ENCODE measurements at regions not wholly inside any gene's neighbourhood (a gene's known extent, or its start where the extent isn't known, plus 50 kb on each side); places are given as distances from the start of the nearest gene placed in this dataset.
"Not testable (repeated sequence)": the region's sequence is repeated elsewhere in the genome, so short reads cannot be mapped to it uniquely, and the experiment has no call there.

DNA sequence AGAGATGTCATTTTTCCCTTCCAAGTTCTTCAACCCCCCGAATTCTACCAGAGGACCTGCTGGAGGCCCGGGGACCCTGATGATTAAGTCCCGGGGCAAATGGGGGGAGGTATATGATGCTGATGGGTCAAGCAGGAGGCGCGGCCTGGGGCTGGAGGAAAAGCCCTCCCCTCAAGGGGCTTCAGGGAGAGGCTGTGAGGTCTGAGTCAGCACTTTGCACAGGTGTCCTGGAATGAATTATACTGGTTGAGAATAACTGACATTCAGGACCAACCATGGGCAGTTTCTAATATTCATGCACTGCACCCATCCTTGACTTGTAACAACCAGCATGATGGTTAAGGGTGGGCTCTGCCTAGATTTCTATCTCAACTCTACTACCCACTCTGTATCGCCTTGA, 146.8 kb upstream of the SYT13 start:
- DNase-seq = no peak

DNA sequence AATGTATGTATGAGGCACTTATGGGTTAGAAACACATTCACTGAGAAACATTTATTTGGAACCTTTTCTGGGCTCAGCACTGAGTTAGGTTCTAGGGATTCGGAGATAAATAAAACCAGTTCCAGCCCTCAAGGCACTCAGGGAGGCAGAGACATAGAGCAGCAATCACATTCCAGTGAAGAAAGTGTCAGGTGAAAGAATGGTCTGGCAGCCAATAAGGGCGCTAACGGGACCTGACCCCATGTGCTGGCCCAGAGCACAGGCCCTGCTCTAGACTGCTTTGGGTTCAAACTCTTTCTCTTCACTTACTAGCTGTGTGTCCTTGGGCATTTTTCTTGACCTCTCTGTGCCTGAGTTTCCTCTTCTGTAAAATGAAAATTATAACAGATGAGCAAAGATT, 146.0 kb upstream of the SYT13 start:
- no peak for DNase-seq

DNA sequence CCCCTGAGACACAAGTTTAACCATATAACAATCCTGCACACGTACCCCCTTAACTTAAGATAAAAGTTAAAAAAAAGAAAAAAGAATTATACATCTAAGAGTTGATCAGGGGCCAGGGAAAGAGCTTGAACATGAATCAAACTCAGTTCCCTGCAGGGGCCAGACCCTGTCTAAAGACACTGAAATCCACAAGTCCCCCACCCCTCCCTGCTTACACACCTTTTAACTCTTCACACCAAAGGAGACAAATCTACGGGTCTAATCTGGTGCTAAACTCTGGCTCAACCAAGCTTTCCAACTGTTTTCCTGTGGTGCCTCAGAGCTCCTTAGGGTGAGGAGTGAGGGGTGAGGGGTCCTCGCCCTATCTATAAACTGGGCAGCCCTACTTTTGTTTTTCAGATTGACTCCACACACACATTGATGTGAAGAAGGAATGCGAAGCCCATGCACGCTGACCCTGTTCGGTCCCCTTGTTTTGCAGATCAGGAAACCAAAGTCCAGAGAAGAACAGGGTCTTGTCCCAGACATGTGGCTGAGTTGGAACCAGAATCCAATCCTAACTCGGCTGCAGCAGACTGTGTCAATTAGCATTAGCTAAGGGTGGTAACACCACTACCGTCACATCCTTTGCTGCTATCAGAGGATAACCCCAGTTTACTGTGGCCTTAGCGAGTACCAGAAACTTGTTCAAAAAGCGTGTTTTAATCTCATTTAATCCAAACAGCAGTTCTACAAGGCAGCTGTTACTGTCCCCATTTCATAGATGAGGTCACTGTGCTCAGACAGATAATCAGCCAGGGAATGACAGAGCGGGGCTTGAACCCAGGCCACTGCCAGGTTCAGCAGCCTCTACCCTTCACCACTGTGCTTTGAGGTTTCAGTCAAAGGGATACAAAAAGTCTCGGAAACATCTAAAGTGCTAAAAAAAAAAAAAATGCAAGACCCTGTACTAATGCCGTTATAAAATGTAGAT, 145.2 kb upstream of the SYT13 start:
- DNase-seq = no peak

DNA sequence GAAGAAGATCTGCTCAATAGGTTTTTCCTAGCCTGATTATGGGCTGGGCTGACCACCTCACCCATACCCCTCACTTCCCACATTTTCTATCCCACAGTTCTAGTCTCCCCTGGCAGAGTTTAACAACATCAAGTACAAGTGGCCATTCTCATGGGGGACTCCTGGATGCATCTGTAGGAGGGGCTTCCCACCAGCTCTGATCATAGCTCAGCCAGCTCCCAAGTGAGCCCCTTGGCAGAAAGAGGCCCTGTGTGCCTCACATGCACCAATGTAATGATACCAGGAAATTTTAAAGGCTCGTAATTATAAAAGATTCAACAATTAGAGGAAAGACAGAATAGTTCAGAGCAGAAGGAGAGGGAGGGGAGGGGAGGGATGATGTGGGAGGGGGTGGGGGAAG, 144.2 kb upstream of the SYT13 start:
- DNase-seq = no peak

DNA sequence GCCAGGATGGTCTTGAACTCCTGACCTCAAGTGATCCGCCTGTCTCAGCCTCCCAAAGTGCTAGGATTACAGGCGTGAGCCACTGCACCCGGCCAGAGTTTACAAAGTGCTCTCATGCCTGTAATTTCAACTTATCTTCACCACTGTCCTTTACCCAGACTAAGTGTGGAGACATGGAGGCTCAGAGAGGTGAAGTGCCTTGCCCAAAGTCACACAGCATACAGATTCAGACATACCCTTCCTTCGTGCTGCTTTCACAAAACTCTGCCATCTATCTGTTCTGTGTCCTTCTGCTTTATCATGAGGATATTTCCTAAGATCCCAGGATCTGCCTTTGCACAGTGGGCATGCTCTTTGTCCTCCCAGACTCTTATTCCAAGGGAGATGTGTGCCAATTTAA, 143.6 kb upstream of the SYT13 start:
- DNase-seq = no peak

DNA sequence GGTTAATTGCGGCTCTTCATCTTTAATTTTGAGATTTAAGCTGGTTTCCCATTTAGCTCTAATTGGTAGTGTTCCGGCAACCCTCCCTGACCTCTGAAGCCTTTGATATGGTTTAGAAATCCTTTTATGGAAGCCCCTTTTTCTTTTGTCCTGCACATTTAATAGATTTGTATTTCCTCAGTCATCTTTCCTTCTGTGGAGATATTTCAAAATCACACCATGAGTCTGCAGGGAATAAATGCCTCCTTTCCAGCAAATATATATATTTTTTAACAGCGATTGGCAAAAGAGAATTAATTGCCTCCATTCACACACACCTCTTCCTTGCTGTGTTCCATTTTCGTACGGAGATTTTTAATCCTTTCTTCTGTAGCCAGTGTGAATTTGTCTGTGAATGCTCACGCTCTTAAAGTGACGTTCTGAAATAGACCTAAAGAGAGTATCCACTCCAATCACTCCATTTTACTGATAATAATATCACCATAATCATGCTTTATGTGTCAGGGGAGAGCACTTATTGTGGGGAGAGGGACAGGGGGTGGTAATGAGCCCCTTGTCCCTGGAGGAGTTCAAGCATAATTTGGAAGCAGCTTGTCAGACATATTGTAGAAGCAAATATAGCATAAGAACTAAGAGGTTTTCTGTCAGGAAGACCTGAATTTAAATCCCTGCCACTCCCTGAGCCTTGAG, 142.5 kb upstream of the SYT13 start:
- no peak for DNase-seq

DNA sequence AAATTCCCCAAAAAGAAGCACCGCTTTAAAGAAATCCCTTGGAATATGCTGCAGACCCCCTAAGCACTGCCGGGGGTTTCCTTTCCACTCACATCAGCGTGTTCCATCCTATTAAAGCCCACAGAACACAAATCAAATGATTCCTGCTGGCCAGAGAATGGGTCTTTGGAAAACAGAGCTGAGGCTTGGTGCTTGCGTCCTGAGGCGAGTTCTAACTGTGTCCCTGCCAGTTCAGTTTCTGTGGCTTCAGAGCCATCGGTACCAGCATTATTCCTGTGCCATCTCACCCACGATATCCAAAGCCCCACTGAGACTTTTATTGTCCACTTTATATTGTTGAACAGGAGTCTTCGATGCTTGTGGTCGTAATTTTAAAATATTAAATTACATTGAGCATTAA, 142.0 kb upstream of the SYT13 start:
- no peak for DNase-seq

DNA sequence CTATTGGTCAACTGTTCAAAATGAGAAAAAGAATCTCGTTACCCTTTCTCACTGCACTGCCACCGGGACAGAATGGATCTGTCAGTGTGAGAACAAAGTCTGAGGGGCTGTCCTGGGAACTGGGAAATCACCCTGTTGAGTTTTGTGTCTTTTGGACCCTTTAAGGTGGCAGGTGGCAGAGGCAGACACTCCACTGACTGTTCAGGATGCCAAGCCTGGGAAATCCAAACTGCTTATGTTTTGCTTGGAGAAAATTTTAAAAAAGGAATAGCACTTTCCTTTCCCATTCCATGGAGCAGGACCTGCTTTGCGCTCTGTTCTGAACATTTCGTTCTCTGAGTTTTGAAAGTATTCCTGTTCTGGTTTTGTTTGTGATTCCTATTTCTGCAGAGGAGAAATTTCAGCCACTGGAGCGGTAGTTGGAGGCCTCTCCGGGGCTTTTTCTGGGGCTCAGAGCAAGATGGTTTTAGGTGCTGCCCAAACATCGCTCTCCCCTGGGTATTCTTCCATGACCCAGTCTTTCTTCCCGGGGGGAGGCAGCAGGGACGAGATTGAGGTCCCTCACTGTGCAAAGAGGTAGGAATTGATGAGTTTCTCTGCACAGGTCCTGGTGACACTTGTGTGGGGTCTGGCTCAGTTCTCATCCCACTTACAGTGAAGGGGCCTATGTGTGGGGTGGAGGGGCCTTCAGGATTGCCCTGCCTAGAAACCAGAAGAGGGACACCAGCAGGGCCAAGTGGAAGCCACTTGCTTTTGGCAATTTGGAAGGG, 138.5 kb upstream of the SYT13 start:
- DNase-seq = no peak

DNA sequence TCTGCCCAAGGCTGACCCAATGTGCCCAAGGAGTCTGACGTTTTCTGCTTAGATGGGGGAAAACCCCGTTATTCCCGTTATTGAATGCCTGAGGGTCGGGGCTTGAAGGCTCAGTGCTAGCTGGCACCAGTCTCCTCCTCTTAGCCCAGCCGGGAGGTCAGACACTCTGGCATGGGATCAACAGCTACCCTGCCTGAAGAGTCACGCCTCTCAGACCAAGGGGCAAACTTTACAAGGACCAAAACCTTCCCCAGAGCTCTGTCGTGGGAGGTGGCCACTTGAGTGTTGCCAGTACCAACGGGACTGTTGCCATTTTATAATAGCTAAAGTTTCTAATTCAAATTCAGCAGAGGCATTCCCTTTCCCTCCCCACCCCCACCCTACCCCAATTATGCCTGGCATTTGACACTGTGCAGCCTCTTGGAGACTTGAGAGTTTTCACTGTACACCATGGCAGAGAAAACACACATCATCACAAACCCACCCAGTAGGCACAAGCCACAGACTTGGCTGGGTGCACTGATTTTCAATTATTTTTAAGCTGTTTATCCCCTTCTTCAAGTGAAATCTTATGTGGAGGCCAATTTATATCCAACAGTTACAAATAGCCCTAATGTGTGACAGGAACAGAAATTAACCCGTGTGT, 137.5 kb upstream of the SYT13 start:
- DNase-seq = no peak

DNA sequence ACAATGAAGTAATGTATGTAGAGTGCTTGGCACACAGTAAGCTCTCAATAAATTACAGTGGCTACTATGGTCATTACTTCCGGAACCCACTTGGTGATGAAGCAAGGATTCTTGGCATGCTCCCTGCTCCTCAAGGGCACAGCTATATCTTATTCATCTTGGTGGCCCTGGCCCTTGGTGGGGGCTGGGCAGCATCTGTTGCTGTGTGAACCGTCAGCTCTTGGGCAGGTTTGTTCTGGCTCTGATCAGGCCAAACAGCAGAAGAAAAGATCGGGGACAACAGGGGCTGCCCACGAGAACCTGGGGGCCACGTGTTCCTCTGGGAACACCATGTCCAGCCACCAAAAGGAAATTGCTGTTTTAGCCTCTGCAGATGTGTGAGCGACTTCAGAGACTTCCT, 136.9 kb upstream of the SYT13 start:
- no peak for DNase-seq

DNA sequence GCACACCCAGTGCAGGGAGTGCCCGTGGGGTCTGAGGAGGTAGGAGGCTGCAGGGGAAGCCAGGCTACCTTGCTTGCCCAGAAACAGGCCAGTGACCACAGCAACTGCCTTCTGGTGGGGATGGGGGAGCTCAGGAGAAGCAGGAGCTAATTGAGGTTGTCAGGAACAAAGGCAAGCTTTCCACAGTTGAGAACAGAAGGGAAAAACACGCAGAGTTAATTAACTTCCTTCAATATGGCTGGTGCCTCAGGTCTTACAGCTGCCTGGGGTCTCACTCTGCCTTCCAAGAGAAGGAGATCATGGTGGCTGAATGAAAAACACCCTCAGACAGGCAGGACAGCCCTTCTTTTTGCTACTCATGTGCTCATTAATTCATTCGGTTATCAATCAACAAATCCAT, 127.9 kb upstream of the SYT13 start:
- no peak for DNase-seq

DNA sequence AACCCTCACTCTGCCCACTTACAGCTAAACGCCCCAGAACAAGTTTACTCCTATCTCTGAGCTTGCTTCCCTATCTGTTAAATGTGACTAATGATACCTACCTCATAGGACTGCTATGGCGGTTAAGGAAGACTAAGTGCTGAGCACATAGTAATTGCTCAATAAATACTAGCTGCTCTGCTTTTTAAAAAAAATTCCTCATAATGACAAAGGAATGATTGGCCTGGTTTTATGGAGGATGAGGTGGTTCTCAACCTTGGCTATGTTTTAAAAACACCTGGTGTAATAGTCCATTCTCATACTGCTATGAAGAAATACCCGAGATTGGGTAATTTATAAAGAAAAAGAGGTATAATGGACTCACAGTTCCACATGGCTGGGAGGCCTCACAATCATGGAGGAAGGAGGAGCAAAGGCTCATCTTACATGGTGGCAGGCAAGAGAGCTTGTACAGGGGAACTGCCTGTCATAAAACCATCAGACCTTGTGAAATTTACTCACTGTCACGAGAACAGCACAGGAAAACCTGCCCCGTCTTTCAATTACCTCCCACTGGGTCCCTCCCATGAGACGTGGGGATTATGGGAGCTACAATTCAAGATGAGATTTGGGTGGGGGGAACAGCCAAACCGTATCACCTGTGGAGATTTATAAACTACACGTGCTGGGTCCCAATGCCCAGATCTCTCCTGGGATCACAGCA, 127.2 kb upstream of the SYT13 start:
- DNase-seq = no peak

DNA sequence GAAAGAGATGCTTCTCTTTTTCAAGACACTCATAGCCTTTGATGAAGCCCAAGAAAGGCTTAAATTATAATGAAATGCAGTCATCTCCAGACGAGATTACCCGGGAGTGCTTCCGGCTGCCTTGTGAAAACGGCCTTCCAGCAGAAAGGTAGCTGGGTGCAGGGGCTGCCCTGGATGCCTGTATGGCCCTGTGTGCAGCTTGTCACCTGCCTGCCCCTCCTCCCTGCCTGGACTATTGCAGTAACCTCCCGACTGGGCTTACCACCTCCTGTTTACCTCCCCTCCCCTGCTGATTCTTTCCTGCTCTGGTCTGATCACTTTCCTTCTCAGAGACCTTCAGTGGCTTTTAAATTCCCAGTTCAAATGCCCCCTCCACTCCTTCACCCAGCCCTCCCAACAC, 126.4 kb upstream of the SYT13 start:
- no peak for DNase-seq

DNA sequence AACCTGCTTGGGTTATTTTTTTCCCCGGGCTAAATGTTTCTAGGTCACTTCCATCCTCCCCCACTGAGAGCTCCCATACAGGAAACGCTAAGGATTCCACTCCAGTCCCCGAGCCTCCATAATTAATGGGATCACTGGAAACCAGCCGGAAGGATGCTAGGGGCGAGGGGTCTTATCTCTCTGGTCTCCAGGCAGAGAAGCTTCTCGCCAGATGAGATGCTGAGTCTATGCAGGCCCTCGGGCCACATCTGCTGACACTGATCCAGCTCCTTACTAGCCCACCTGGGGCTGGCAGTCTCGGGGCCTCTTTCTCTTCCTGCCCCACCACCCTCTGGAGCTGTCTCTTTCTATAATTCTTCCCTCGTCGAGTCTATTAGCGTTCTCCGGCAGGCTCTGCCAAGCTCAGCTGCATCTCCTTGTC, 125.9 kb upstream of the SYT13 start:
- DNase-seq = no peak

DNA sequence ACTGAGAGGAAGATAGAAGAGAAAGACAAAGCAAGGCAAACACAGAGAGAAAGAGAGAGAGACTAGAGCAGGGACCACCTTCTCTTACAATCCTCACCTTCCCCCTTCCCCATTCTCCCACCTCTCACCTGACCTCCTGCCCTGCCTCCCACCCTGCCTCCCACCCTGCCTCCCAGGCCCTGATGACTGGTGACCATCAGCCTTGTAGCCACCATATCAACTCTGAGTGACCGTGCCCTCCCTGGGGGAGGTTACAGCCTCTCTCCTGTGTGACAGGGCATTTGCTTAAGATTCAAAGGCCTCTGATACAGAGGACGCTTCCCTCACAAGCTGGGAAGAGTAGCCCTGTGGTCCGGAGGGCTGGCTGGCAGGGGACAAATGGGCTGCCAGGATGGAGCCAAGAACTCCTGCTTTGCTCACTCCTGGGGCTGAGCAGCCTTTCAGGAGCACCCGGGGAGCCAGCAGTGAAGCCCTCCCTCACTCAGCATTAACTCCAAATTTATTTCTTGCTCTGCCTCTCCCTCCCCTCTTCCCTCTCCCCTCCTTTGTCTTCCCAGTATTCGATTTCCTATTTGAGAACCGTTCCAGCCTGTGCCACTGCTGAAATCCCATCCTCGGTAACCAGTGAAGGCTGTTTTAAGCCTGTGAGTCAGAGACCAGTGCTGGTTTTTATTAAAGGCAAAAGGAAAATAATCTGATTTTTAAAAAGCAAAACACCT, 125.2 kb upstream of the SYT13 start:
- no peak for DNase-seq

DNA sequence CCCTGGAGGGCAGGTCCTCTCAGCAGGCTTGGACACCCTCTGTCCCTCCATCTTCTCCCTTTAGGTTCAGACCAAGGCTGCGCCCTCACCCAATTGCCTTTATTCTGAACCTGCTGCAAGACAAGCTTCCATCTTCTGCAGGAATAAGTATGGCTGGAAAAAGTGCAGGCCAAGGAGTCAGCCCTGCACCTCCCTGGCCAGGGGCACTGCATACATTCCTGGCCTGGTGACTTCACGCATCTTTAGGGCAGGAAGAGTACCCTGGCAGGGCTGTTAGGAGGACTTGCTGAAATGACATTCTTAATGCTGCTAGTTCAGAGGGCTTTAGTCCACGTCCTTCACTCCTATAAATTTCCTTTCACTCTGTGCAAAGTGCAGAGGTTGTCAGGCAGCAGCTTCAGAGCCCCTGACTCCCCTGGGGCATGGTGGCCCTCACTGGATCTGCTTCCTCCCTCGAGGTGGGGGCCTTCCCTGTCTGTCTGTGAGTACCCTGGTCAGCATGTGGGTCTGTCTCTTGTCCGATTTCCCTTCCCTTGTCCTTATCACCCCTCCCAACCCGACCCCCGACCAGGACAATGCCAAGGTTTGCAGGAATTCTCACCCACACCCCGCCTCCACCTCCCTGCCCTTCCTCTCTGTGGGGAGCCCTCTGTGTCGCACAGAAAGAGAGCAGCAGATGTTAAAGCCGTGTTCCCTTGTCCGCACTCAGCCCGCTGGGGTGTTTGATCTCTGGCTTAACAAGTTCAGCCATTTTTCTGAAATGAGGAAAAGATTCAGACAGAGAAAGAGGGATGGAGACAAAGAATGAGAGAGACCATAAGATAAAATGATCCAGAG, 124.5 kb upstream of the SYT13 start:
- no peak for DNase-seq

DNA sequence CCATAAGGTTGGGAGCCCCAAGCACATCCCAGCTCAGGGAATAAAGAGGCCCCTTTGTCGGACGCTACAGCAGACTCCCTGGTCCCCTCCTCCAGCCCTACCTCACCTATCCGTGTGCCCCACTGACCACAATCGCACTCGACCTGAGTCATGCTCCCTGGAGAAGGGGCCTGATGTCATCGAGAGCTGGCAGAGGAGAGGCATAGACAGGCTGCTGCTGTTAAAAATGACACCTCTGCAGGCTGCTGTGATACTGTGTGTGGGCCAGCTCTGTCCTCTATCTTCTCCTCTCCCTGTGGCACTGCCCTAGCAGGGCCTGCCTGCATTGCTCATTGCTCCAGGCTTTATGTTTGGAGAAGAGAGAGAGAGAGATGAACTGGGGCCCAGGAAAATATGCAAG, 123.4 kb upstream of the SYT13 start:
- DNase-seq = no peak

DNA sequence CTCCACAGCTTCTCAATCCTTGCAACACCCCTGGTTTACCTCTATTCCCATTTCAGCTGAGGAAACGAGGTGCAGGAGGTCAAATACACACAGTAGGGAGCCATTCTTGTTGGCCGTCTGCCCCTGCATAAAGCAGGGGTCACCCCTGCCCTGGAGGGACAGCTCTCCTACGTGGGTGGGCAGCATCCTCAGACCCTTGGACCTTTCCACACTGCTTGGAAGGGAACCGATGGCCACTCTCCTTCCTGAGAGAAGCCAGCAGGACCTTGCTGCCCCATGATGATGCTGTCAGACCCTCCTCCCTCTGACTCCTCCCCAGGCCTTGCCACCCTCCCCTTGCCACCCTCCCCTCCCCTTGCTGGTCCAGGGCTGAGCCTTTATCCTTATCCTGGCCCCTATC, 121.1 kb upstream of the SYT13 start:
- DNase-seq = no peak

DNA sequence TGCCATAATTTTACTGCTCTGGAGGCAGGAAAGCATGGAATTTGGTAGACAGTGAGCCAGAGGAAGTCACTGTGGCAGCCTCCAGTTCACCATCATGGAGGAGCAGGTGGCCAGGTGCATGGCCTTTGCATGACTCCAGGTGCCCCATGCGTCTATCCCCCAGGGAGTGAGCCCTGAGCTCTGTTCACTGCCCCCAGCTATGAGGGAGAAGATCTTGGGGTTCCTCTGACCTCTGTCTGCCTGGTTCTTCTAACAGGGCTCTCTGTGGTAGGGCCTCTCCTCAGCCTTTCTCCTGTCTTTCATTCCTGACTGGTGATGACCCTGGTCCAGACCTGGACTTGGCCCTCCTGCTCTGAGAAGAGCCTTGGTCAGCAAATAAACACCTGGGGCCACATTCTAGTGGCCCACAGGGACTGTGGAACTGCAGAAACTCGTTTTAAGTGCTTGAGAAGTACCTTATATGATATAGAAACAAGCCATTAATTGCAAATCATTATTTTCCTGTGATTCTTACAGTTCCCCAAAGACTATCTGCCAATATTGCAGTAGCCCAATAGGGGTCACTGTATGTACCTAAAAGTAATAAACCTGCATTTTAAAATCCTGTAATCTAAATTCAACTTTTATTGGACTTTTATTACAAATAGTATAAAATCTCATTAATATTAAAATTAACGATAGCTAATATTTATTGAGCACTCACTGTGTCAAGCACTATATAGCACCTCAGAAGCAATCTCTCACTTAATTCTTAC, 120.0 kb upstream of the SYT13 start:
- DNase-seq = no peak

DNA sequence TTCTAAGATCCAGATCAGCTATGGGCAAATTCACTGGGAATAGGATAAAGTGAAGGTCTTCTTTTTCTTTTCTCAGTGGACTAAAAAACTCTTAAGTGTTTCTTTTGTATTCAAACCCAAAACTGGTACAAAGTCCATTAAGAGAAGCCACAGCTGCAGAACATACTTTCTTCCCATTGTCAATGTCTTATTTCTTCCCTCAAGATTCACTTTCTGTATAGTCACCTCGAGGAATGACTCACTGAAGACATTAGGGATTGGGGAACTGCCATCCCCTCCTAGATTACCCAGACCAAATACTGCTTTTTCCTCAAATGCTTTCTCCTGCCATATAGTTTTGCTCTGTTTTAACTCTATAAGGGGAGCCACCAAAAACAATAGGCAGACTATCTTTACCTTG, 117.4 kb upstream of the SYT13 start:
- DNase-seq = not testable (repeated sequence)
